Caki2 (cell line): ENCODE measurements at regions not wholly inside any gene's neighbourhood (a gene's known extent, or its start where the extent isn't known, plus 50 kb on each side); places are given as distances from the start of the nearest gene placed in this dataset.
"Not testable (repeated sequence)": the region's sequence is repeated elsewhere in the genome, so short reads cannot be mapped to it uniquely, and the experiment has no call there.

ENCODE experiments used
- DNase-seq: peaks from one replicate; pipeline ENCODE4 v3.0.0-alpha.2; 2015; ENCODE audit warnings: low read depth
- in situ Hi-C: cut with HindIII; loops from 2 replicates; pipeline ENCODE4 v1.10.0; 2016; ENCODE audit warnings: low sequenced_read_pairs, low pct_unique_long_range_greater_than_20kb, mixed read lengths

GRCh38 chr3:27779176-27779575 is 57.1 kb upstream of the EOMES start:
- DNase-seq, result no peak
- in situ Hi-C loops, result no loop called here

- in situ Hi-C loops, result no loop called here
- DNase-seq, result no peak
These were observed 67.3 kb upstream of the EOMES start for GRCh38 chr3:27789420-27789819.

GRCh38 chr3:27791956-27792355 is 69.8 kb upstream of the EOMES start:
- DNase-seq, result no peak
- in situ Hi-C loops, result no loop called here

- in situ Hi-C loops, result no loop called here
- DNase-seq, result no peak
These were observed 70.7 kb upstream of the EOMES start for GRCh38 chr3:27792869-27793268.

GRCh38 chr3:27794211-27794610 is 72.1 kb upstream of the EOMES start:
- in situ Hi-C loops, result no loop called here
- DNase-seq, result no peak

GRCh38 chr3:27796365-27796875 is 74.3 kb upstream of the EOMES start:
- DNase-seq, result no peak
- in situ Hi-C loops, result no loop called here

GRCh38 chr3:27797773-27798172 is 75.7 kb upstream of the EOMES start:
- in situ Hi-C loops, result no loop called here
- no peak for DNase-seq

- DNase-seq, result no peak
- in situ Hi-C loops, result no loop called here
These were observed 78.1 kb upstream of the EOMES start for GRCh38 chr3:27800261-27800660.

- in situ Hi-C loops, result no loop called here
These were observed 80.3 kb upstream of the EOMES start for GRCh38 chr3:27802425-27802824.

GRCh38 chr3:27802849-27803248 is 80.7 kb upstream of the EOMES start:
- in situ Hi-C loops, result no loop called here
- no peak for DNase-seq

More at GRCh38 chr3:27802425-27802824, 80.3 kb upstream of the EOMES start:
- DNase-seq, result no peak

- no peak for DNase-seq
- in situ Hi-C loops, result no loop called here
These were observed 83.2 kb upstream of the EOMES start for GRCh38 chr3:27805282-27805681.

- DNase-seq, result no peak
- in situ Hi-C loops, result no loop called here
These were observed 91.1 kb upstream of the EOMES start for GRCh38 chr3:27813255-27813654.

- in situ Hi-C loops, DNase-seq: not testable (repeated sequence)
These were observed 99.5 kb upstream of the EOMES start for GRCh38 chr3:27821609-27822008.

GRCh38 chr3:27824312-27825200 is 102.4 kb upstream of the EOMES start:
- DNase-seq, result no peak
- in situ Hi-C loops, result no loop called here

GRCh38 chr3:27826448-27826847 is 104.3 kb upstream of the EOMES start:
- in situ Hi-C loops, result no loop called here
- DNase-seq, result no peak

GRCh38 chr3:27827041-27827440 is 104.9 kb upstream of the EOMES start:
- no peak for DNase-seq
- in situ Hi-C loops, result no loop called here

- in situ Hi-C loops, result no loop called here
- DNase-seq, result no peak
These were observed 118.9 kb upstream of the EOMES start for GRCh38 chr3:27840807-27841594.

GRCh38 chr3:27844052-27844675 is 122.0 kb upstream of the EOMES start:
- in situ Hi-C loops, result no loop called here
- no peak for DNase-seq

GRCh38 chr3:27847697-27848096 is 125.6 kb upstream of the EOMES start:
- in situ Hi-C loops, result no loop called here
- DNase-seq, result no peak
